GM12892 (cell line): ENCODE measurements at regions not wholly inside any gene's neighbourhood (a gene's known extent, or its start where the extent isn't known, plus 50 kb on each side); places are given as distances from the start of the nearest gene placed in this dataset.

ENCODE experiments used
- POLR2A ChIP-seq: IDR thresholded peaks from 2 replicates; pipeline ENCODE4 v1.6.1; 2011; ENCODE audit warnings: low read depth, low read length, control low read depth
- POLR2AphosphoS5 ChIP-seq: IDR thresholded peaks from 2 replicates; pipeline ENCODE4 v1.6.1; 2011; ENCODE audit warnings: low read depth, low read length, control low read depth
- TAF1 ChIP-seq: IDR thresholded peaks from 2 replicates; pipeline ENCODE4 v1.6.1; 2011; ENCODE audit warnings: low read depth, mild to moderate bottlenecking, control low read depth, low read length, borderline replicate concordance

GRCh38 chr2:146818122-146818521, 1026.7 kb upstream of the ACVR2A start:
- TF ChIP-seq POLR2A = no peak
- TF ChIP-seq TAF1 = no peak
- no peak for TF ChIP-seq POLR2AphosphoS5
